T-cell (primary cell): ENCODE measurements at regions not wholly inside any gene's neighbourhood (a gene's known extent, or its start where the extent isn't known, plus 50 kb on each side); places are given as distances from the start of the nearest gene placed in this dataset.
"Not testable (repeated sequence)": the region's sequence is repeated elsewhere in the genome, so short reads cannot be mapped to it uniquely, and the experiment has no call there.

Source experiments
- ATAC-seq, 4 experiments: fragments of 200-7000 bp in 3 of 4; fragments of 150-1000 bp in 1 of 4; cut with Tn5 transposase; replicated peaks in 1 of 4; 1 replicate in 3 of 4; 2 replicates in 1 of 4; pipeline ENCODE4 v1.10.0; 2021; ENCODE audit warnings: moderate library complexity in 3 of 4, mild to moderate bottlenecking in 2 of 4, moderate number of reproducible peaks in 1 of 4
- CTCF ChIA-PET, 2 donors: fragments of 300-600 bp; sonication (Branson Sonifier 250); formaldehyde crosslinking; loops; one replicate each; lab custom pipeline; 2022; ENCODE audit warnings: antibody characterized with exemption in 2 of 2; lab: Charles Lee
- POLR2A ChIA-PET, 2 donors: fragments of 300-600 bp; sonication (Branson Sonifier 250); formaldehyde crosslinking; loops; one replicate each; lab custom pipeline; 2022; ENCODE audit warnings: antibody characterized with exemption in 2 of 2; lab: Charles Lee
- DNase-seq, 35 experiments: peaks; one replicate each; pipeline versions ENCODE4 v3.0.0 to v3.0.0-alpha.2; 2013 to 2023
- H3K27ac ChIP-seq: one replicate; pipeline ENCODE4 v1.5.1; 2013; ENCODE audit warnings: low read length
- H3K27me3 ChIP-seq, 2 experiments: replicated peaks in 1 of 2; 1 replicate in 1 of 2; 2 replicates in 1 of 2; pipeline versions ENCODE4 v1.6.1 to v1.7.0; 2013; ENCODE audit warnings: low read length in 1 of 2, mixed read lengths in 1 of 2; ENCODE audit not compliant: control insufficient read depth in 2 of 2, insufficient read depth in 2 of 2; ENCODE audit errors: extremely low read depth in 1 of 2
- H3K36me3 ChIP-seq, 2 donors: 1 replicate in 1 of 2; 2 replicates in 1 of 2; pipeline versions ENCODE4 v1.6.1 to v1.7.0; 2013; ENCODE audit warnings: low read length in 1 of 2; ENCODE audit not compliant: control insufficient read depth in 2 of 2, insufficient read depth in 1 of 2; ENCODE audit errors: extremely low read depth in 1 of 2
- H3K4me1 ChIP-seq, 2 experiments: 1 replicate in 1 of 2; 2 replicates in 1 of 2; pipeline versions ENCODE4 v1.6.1 to v1.7.0; 2013; ENCODE audit warnings: low read length in 2 of 2, mixed read lengths in 1 of 2; ENCODE audit not compliant: insufficient read depth in 2 of 2, control insufficient read depth in 1 of 2; ENCODE audit errors: extremely low read depth in 1 of 2
- H3K4me3 ChIP-seq, 2 donors: 1 replicate in 1 of 2; 2 replicates in 1 of 2; pipeline versions ENCODE4 v1.5.1 to v1.7.0; 2013; ENCODE audit warnings: mild to moderate bottlenecking in 2 of 2, low read length in 1 of 2, moderate library complexity in 1 of 2; ENCODE audit not compliant: control insufficient read depth in 1 of 2; ENCODE audit errors: extremely low read depth in 1 of 2
- H3K9me3 ChIP-seq: 2 replicates; pipeline ENCODE4 v1.7.0; 2013
- H3K27ac Mint-ChIP-seq, 2 donors: one replicate each; pipeline ENCODE4 v1.8.0; 2020 to 2021; ENCODE audit warnings: mild to moderate bottlenecking in 2 of 2, mixed read lengths in 2 of 2
- H3K27me3 Mint-ChIP-seq, 2 donors: one replicate each; pipeline ENCODE4 v1.8.0; 2021 to 2022; ENCODE audit warnings: mixed read lengths in 2 of 2
- H3K36me3 Mint-ChIP-seq: one replicate; pipeline ENCODE4 v1.8.0; 2021; ENCODE audit warnings: mixed read lengths
- H3K4me1 Mint-ChIP-seq, 3 donors: one replicate each; pipeline ENCODE4 v1.8.0; 2020 to 2022; ENCODE audit warnings: mixed read lengths in 3 of 3, mild to moderate bottlenecking in 1 of 3
- H3K4me3 Mint-ChIP-seq, 3 donors: one replicate each; pipeline ENCODE4 v1.8.0; 2020 to 2022; ENCODE audit warnings: mild to moderate bottlenecking in 3 of 3, mixed read lengths in 3 of 3, moderate library complexity in 3 of 3
- H3K9me3 Mint-ChIP-seq, 3 donors: one replicate each; pipeline ENCODE4 v1.8.0; 2020 to 2022; ENCODE audit warnings: mixed read lengths in 3 of 3
- WGBS: methylation state at CpG from one replicate; pipeline ENCODE4 v1.1.5; 2013; ENCODE audit warnings: missing lambda C conversion rate; ENCODE audit not compliant: insufficient coverage; 5-methylcytosine and 5-hydroxymethylcytosine counted together

DNA sequence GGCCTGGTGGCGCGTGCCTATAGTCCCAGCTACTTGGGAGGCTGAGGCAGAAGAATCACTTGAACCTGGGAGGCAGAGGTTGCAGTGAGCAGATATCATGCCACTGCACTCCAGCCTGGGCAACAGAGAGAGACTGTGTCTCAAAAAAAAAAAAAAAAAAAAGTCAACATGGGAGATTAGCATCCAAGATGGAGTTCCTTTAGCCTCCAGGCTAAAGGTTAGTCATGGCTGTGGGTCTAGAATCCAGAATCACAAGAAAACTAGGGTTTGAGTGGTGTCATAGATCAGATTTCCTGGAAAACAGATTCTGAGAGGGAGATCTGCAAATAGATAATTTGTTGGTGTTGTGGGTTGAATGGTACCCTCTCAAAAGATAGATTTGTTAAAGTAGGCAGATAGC, 117.2 kb downstream of the CD24 start:
- H3K9me3 ChIP-seq, H3K4me1 Mint-ChIP-seq, H3K4me3 Mint-ChIP-seq, H3K9me3 Mint-ChIP-seq, H3K4me1 ChIP-seq, ATAC-seq, H3K27me3 ChIP-seq, CTCF ChIA-PET, H3K27ac Mint-ChIP-seq, H3K4me3 ChIP-seq, H3K27ac ChIP-seq, H3K36me3 ChIP-seq, DNase-seq, H3K36me3 Mint-ChIP-seq, POLR2A ChIA-PET, H3K27me3 Mint-ChIP-seq: not testable (repeated sequence)
- WGBS, result no CpG with 5 or more reads among the region's 2 CpGs

DNA sequence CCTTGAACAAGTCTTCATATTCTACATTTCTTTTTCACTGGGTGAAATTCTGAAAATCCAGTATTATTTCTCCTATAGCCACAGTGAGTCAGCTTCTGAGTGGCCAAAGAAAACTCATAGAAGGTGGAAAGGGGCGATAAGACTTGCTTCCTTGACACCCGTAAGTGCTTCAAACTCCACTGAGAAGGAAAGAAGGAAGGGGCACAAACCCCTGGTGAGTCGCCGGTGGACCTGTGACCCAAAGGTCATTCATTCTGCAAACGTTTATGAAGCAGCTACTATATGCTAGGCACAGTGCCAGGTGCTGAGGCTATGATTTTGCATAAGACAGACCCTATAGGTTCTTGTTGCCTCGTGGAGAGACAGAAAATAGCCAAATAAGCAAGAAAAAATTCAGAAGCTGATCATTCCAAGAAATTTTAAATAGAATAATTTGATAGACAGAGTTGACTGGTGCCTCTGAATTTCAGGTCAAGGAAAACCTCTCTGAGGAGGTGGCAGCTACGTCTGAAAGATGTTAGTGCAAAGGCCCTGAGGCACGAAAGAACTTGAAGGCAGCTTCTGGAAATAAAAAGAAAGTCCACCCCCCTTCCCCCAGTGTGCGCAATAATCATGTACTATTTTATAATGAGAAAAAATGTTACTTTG, 118.2 kb downstream of the CD24 start:
- WGBS, result 53% methylated on average over 4 of the region's 9 CpGs
- DNase-seq (no peak), ATAC-seq (no peak)
- Histone ChIP-seq H3K4me3 (no peak overlapping the region), H3K27ac (no peak overlapping the region), H3K27me3 (peaks cover 0 to 10% of the 10 kb centered on the region in 2 experiments), H3K4me1 (no peaks in the 10 kb centered on the region), H3K36me3 (no peaks in the 10 kb centered on the region), H3K9me3 (no peaks in the 10 kb centered on the region)
- H3K4me3 Mint-ChIP-seq, result no peak overlapping the region
- H3K4me1 Mint-ChIP-seq, result no peaks in the 10 kb centered on the region
- no peaks in the 10 kb centered on the region for H3K36me3 Mint-ChIP-seq
- CTCF ChIA-PET, result no interaction called here
- POLR2A ChIA-PET, result no interaction called here
- H3K27ac Mint-ChIP-seq, result no peak overlapping the region
- peaks cover 3 to 6% of the 10 kb centered on the region in 2 donors for H3K27me3 Mint-ChIP-seq
- H3K9me3 Mint-ChIP-seq, result peaks cover 0 to 5% (median 3%) of the 10 kb centered on the region in 3 donors

DNA sequence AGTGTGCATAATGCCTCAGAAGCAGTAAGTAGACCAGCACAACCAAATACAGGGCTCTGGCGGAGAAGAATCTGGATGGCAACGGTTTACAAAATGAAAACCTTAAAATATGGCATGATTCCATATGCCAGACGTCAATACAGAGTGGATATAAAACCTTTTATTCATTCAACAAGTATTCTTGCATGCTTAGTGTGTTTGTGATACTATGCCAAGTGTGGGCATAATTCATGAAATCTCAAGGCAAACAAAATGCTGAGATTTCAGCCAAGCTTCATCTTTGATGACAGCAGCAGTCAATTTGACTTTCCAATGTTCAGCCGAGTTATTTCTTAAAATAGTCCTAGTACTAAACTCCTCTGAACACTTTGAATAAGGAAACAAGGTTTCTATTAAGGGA, 119.4 kb downstream of the CD24 start:
- H3K4me1 Mint-ChIP-seq, result no peaks in the 10 kb centered on the region
- CTCF ChIA-PET, result no interaction called here
- no CpG with 5 or more reads among the region's 4 CpGs for WGBS
- Histone ChIP-seq H3K27me3 (peaks cover 0 to 7% of the 10 kb centered on the region in 2 experiments), H3K4me3 (no peak overlapping the region), H3K4me1 (no peaks in the 10 kb centered on the region), H3K9me3 (no peaks in the 10 kb centered on the region), H3K27ac (no peak overlapping the region), H3K36me3 (no peaks in the 10 kb centered on the region)
- DNase-seq (no peak), ATAC-seq (no peak)
- H3K9me3 Mint-ChIP-seq, result peaks cover 0 to 3% (median 0%) of the 10 kb centered on the region in 3 donors
- no peak overlapping the region for H3K27ac Mint-ChIP-seq
- POLR2A ChIA-PET, result no interaction called here
- no peaks in the 10 kb centered on the region for H3K36me3 Mint-ChIP-seq
- H3K4me3 Mint-ChIP-seq, result no peak overlapping the region
- peaks cover 6% of the 10 kb centered on the region in 2 donors for H3K27me3 Mint-ChIP-seq

DNA sequence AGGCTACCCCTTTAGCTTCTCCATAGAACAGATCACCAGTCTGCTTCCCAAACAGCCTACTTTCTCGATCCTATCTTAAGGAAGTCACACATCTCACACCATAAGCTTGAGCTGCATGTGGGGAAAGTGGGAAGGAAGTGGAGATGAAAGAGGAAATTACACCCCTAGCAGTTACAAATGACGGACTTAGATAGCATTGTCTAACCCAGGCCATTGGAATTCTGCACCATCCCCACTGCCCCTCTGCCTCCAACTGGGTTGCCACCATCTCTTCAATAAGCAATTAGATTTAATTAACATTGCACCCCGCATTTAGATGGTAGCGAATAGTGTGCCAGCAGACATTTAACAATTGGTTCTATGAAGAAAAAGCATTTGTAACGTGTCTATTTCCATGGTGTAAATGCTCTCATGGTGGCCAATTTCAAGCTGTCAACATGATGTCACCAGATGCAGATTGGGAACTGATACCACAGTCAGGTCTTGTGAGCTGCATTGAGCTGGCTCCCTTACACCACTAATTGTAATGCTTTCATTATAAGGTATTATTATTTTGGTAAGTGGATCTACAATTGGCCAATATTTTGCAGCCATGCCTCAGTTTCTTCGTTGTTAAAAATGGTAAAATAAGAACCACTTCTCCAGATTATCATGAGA, 124.7 kb downstream of the CD24 start:
- no peak overlapping the region for H3K4me3 Mint-ChIP-seq
- POLR2A ChIA-PET, result no interaction called here
- H3K9me3 ChIP-seq, result no peaks in the 10 kb centered on the region
- 78% methylated on average over 3 of the region's 6 CpGs for WGBS
- CTCF ChIA-PET, result no interaction called here
- H3K4me3 ChIP-seq, result no peak overlapping the region
- H3K27ac ChIP-seq, result no peak overlapping the region
- H3K27me3 ChIP-seq, result peaks cover 0 to 7% of the 10 kb centered on the region in 2 experiments
- ATAC-seq, result no peak
- H3K27ac Mint-ChIP-seq, result no peak overlapping the region
- H3K4me1 Mint-ChIP-seq, result no peaks in the 10 kb centered on the region
- H3K27me3 Mint-ChIP-seq, result peaks cover 7 to 13% of the 10 kb centered on the region in 2 donors
- DNase-seq, result no peak
- H3K4me1 ChIP-seq, result no peaks in the 10 kb centered on the region
- no peaks in the 10 kb centered on the region for H3K36me3 Mint-ChIP-seq
- no peaks in the 10 kb centered on the region for H3K36me3 ChIP-seq
- H3K9me3 Mint-ChIP-seq, result peaks cover 0 to 3% (median 0%) of the 10 kb centered on the region in 3 donors

DNA sequence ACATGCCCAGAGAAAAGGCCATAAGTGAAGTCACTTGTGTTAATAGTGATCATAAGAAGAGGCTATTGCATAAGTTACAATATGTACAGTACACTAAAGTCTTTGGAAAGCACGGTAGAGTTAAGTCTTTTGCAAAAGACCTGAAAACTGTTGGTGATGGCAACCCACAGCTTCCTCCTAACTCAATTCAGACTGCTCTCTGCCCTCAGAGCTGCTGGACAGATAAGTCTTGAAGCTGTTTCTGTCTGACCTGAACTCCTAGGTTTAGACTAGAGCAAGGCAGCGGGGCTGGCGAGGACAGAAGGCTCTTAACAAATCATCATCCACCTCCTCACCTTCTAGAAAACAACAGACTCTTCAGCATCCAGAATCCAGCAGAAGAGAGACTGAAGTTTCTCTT, 125.4 kb downstream of the CD24 start:
- H3K9me3 Mint-ChIP-seq, result peaks cover 0 to 3% (median 0%) of the 10 kb centered on the region in 3 donors
- H3K4me1 ChIP-seq, result no peaks in the 10 kb centered on the region
- no peak overlapping the region for H3K4me3 Mint-ChIP-seq
- no peaks in the 10 kb centered on the region for H3K36me3 ChIP-seq
- ChIA-PET CTCF (no interaction called here), POLR2A (no interaction called here)
- WGBS, result no CpG with 5 or more reads among the region's 3 CpGs
- ATAC-seq (no peak), DNase-seq (no peak)
- H3K4me1 Mint-ChIP-seq, result no peaks in the 10 kb centered on the region
- no peak overlapping the region for H3K4me3 ChIP-seq
- H3K36me3 Mint-ChIP-seq, result no peaks in the 10 kb centered on the region
- H3K27ac ChIP-seq, result no peak overlapping the region
- H3K27me3 ChIP-seq, result peaks cover 0 to 7% of the 10 kb centered on the region in 2 experiments
- no peaks in the 10 kb centered on the region for H3K9me3 ChIP-seq
- peaks cover 4 to 14% of the 10 kb centered on the region in 2 donors for H3K27me3 Mint-ChIP-seq
- H3K27ac Mint-ChIP-seq, result no peak overlapping the region

DNA sequence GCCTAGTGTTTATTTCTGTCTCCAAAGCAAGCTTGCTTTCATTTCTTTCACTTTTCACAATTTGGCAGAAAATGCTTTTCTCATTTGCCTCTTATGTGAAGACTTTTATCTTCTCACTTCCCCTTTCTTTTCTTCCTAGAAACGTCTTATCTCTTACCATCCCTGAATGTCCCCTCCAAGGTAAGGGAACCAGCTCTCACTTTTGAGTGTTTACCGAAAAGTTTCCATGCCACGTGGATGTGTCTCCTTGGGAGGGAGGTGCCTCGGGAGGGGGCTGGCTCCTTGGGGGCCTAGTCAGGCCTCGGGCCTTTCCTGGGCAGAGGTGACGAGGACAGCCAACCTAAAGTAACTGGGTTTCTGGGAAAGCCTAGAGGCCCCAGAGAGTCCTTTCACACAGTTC, 127.4 kb downstream of the CD24 start:
- ATAC-seq (no peak), DNase-seq (no peak)
- Mint-ChIP-seq H3K36me3 (no peaks in the 10 kb centered on the region), H3K27ac (peak overlapping the region in 1 of 2 donors; percentile 28), H3K4me1 (no peaks in the 10 kb centered on the region), H3K27me3 (peaks cover 14 to 21% of the 10 kb centered on the region in 2 donors), H3K9me3 (peaks cover 0 to 3% (median 0%) of the 10 kb centered on the region in 3 donors), H3K4me3 (no peak overlapping the region)
- Histone ChIP-seq H3K27ac (no peak overlapping the region), H3K9me3 (no peaks in the 10 kb centered on the region), H3K36me3 (no peaks in the 10 kb centered on the region), H3K4me3 (no peak overlapping the region), H3K4me1 (no peaks in the 10 kb centered on the region), H3K27me3 (peaks cover 0 to 2% of the 10 kb centered on the region in 2 experiments)
- ChIA-PET POLR2A (no interaction called here), CTCF (no interaction called here)
- WGBS, result 61% methylated on average over 3 of the region's 6 CpGs
